Embryonic facial prominence (tissue), 1 donor: ENCODE measurements at regions not wholly inside any gene's neighbourhood (a gene's known extent, or its start where the extent isn't known, plus 50 kb on each side); places are given as distances from the start of the nearest gene placed in this dataset.
"Not testable (repeated sequence)": the region's sequence is repeated elsewhere in the genome, so short reads cannot be mapped to it uniquely, and the experiment has no call there.

Source experiments
- DNase-seq: peaks from one replicate; pipeline ENCODE4 v3.0.0-alpha.2; 2016; ENCODE audit errors: extremely low spot score

GRCh38 chr6:43886067-43886461 lies 116.1 kb downstream of the VEGFA start:
- no peak for DNase-seq

GRCh38 chr6:43885399-43886066 lies 115.5 kb downstream of the VEGFA start:
- DNase-seq = no peak

- no peak for DNase-seq
Observed at GRCh38 chr6:43884652-43885022, 114.6 kb downstream of the VEGFA start.

GRCh38 chr6:43883847-43884651 lies 114.0 kb downstream of the VEGFA start:
- no peak for DNase-seq

- DNase-seq = not testable (repeated sequence)
Observed at GRCh38 chr6:43882690-43883448, 112.9 kb downstream of the VEGFA start.

- no peak for DNase-seq
Observed at GRCh38 chr6:43880236-43881137, 110.5 kb downstream of the VEGFA start.

GRCh38 chr6:43879722-43880121 lies 109.7 kb downstream of the VEGFA start:
- no peak for DNase-seq

GRCh38 chr6:43878823-43879495 lies 108.9 kb downstream of the VEGFA start:
- no peak for DNase-seq

GRCh38 chr6:43878127-43878634 lies 108.2 kb downstream of the VEGFA start:
- no peak for DNase-seq

- no peak for DNase-seq
Observed at GRCh38 chr6:43877463-43878126, 107.6 kb downstream of the VEGFA start.

GRCh38 chr6:43877036-43877435 lies 107.0 kb downstream of the VEGFA start:
- no peak for DNase-seq

GRCh38 chr6:43876602-43877001 lies 106.6 kb downstream of the VEGFA start:
- DNase-seq = no peak

GRCh38 chr6:43875849-43876572 lies 106.0 kb downstream of the VEGFA start:
- no peak for DNase-seq

- no peak for DNase-seq
Observed at GRCh38 chr6:43874814-43875590, 105.0 kb downstream of the VEGFA start.

- DNase-seq = no peak
Observed at GRCh38 chr6:43873806-43874714, 104.0 kb downstream of the VEGFA start.

GRCh38 chr6:43871933-43872332 lies 101.9 kb downstream of the VEGFA start:
- DNase-seq = no peak

- no peak for DNase-seq
Observed at GRCh38 chr6:43871284-43871683, 101.3 kb downstream of the VEGFA start.

- no peak for DNase-seq
Observed at GRCh38 chr6:43870660-43871061, 100.7 kb downstream of the VEGFA start.
